ENCODE measurements at regions not wholly inside any gene's neighbourhood (a gene's known extent, or its start where the extent isn't known, plus 50 kb on each side); places are given as distances from the start of the nearest gene placed in this dataset.

DNA sequence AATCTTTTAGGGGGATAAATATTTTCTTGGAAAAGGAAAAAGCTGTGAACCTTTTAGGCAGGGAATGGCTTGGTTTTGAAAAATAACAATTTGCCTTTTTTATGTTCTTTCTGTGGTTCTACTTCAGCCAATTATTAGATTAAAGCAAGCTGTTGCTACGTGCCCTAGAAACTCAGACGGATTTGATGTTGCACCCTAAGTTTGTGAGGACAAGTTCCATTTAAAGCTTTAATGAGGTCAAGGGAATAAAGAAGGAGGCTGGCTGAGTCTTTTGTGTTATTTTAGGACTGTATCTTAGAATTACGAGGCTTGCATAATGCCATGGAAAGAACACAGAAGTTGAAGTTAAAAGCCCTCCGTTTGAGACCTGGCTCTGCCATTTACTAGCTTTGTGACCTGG, 216.9 kb downstream of the NUF2 start:
- H4K20me1 ChIP-seq (ENCODE audit: insufficient read depth), result no peaks in the 10 kb centered on the region
- H3K4me2 ChIP-seq, result no peak overlapping the region
- no peak overlapping the region for H3K9ac ChIP-seq
- H3K27me3 ChIP-seq (ENCODE audit: insufficient read depth), result no peaks in the 10 kb centered on the region; the same call in 1 of the 2 replicates
- H3F3A ChIP-seq (replicated peaks; ENCODE audit: insufficient read depth), result no peaks in the 10 kb centered on the region
- H3K4me1 ChIP-seq (ENCODE audit: control insufficient read depth in 1 of 2, insufficient read depth in 2 of 2, low read depth in 1 of 2, low read length in 1 of 2), result peaks cover 0 to 15% of the 10 kb centered on the region in 2 experiments; a peak in 1 of 4 replicates
- no peak overlapping the region for H3K4me3 ChIP-seq (ENCODE audit: low read depth in 2 of 2, low read length in 1 of 2)
- H2AFZ ChIP-seq (ENCODE audit: low read depth), result no peak overlapping the region
- no peaks in the 10 kb centered on the region for H3K79me2 ChIP-seq (ENCODE audit: insufficient read depth)
- no peaks in the 10 kb centered on the region for H3K9me2 ChIP-seq
- no peak for DNase-seq
- TF ChIP-seq MEF2A (IDR thresholded peaks at IDR 0.05; ENCODE audit: borderline replicate concordance, low read depth), result no peak
- ChIA-PET CTCF (interaction anchor here (0.7 to 1.4 kb wide), 3 partner anchors 163 to 1249 kb away, joined by 3 read pairs; no protein-coding TSS in a partner anchor), POLR2A (no interaction called here)
- no peaks in the 10 kb centered on the region for H3K36me3 ChIP-seq (replicated peaks in 1 of 2; ENCODE audit: control insufficient read depth in 1 of 2, insufficient read depth in 2 of 2, low read length in 1 of 2)
- no peak overlapping the region for H3K27ac ChIP-seq (ENCODE audit: low read depth in 2 of 2, low read length in 1 of 2)
- H3K9me3 ChIP-seq, result no peaks in the 10 kb centered on the region
- 32% methylated on average over 4 of the region's 4 CpGs for WGBS (ENCODE audit: low lambda C conversion rate)

DNA sequence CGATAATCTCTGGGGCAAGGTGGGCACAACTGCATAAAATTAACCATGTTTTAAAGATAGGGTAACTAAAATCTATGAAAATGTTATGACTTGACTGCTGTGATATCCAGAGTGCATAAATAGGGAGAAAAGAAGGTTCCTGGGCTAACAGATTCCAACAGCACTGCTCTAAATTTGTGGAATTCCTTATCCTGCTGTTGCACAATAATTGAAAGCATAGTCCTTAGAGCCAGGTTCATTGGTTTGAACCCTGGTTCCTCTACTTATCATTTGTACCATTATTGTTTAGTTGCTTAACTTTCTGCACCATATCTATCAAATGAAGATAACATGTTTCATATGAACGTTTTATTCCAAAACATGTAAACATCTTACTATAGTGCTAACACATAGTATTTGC, 219.0 kb downstream of the NUF2 start:
- peaks cover 0 to 15% of the 10 kb centered on the region in 2 experiments; a peak in 1 of 4 replicates for H3K4me1 ChIP-seq (ENCODE audit: control insufficient read depth in 1 of 2, insufficient read depth in 2 of 2, low read depth in 1 of 2, low read length in 1 of 2)
- ChIA-PET CTCF (interaction anchor here (1.3 kb wide), 1 partner anchor 13 kb away, joined by 3 read pairs; no protein-coding TSS in a partner anchor), POLR2A (interaction anchor here (0.6 kb wide), 1 partner anchor 1419 kb away, joined by 3 read pairs; no protein-coding TSS in a partner anchor)
- no peaks in the 10 kb centered on the region; the same call in 1 of the 2 replicates for H3K27me3 ChIP-seq (ENCODE audit: insufficient read depth)
- WGBS (ENCODE audit: low lambda C conversion rate), result 28% methylated on average over 2 of the region's 2 CpGs
- no peak overlapping the region for H3K27ac ChIP-seq (ENCODE audit: low read depth in 2 of 2, low read length in 1 of 2)
- H4K20me1 ChIP-seq (ENCODE audit: insufficient read depth), result no peaks in the 10 kb centered on the region
- no peaks in the 10 kb centered on the region for H3F3A ChIP-seq (replicated peaks; ENCODE audit: insufficient read depth)
- H3K4me3 ChIP-seq (ENCODE audit: low read depth in 2 of 2, low read length in 1 of 2), result no peak overlapping the region
- H3K79me2 ChIP-seq (ENCODE audit: insufficient read depth), result no peaks in the 10 kb centered on the region
- H3K9me2 ChIP-seq, result no peaks in the 10 kb centered on the region
- no peaks in the 10 kb centered on the region for H3K9me3 ChIP-seq
- H2AFZ ChIP-seq (ENCODE audit: low read depth), result no peak overlapping the region
- H3K36me3 ChIP-seq (replicated peaks in 1 of 2; ENCODE audit: control insufficient read depth in 1 of 2, insufficient read depth in 2 of 2, low read length in 1 of 2), result no peaks in the 10 kb centered on the region
- no peak for DNase-seq
- no peak overlapping the region for H3K4me2 ChIP-seq
- TF ChIP-seq, protein P1, sequence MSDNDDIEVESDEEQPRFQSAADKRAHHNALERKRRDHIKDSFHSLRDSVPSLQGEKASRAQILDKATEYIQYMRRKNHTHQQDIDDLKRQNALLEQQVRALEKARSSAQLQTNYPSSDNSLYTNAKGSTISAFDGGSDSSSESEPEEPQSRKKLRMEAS (IDR thresholded peaks at IDR 0.05; ENCODE audit: low read depth), result no peak
- TF ChIP-seq FOXJ3 (CRISPR knock-in tag; IDR thresholded peaks at IDR 0.05), result no peak
- TF ChIP-seq, protein P2, sequence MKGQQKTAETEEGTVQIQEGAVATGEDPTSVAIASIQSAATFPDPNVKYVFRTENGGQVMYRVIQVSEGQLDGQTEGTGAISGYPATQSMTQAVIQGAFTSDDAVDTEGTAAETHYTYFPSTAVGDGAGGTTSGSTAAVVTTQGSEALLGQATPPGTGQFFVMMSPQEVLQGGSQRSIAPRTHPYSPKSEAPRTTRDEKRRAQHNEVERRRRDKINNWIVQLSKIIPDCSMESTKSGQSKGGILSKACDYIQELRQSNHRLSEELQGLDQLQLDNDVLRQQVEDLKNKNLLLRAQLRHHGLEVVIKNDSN (IDR thresholded peaks at IDR 0.05; ENCODE audit: borderline replicate concordance, low read depth), result no peak
- no peak for TF ChIP-seq MEF2A (IDR thresholded peaks at IDR 0.05; ENCODE audit: borderline replicate concordance, low read depth)
- no peak overlapping the region for H3K9ac ChIP-seq

DNA sequence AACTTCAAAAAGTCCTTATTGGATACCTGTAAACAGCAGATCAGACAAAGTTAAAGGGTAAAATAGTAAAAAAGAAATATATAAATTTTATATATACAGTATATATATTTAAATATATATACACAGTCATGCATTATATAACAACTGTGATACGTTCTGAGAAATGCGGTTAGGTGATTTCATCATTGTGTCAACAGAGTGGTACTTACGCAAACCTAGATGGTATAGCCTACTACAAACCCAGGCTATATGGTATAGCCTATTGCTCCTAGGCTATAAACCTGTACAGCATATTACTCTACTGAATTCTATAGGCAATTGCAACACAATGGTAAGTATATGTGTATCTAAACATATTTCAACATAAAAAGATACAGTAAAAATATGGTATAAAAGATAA, 222.7 kb downstream of the NUF2 start:
- POLR2A ChIA-PET, result no interaction called here
- H3K27ac ChIP-seq (ENCODE audit: low read depth in 2 of 2, low read length in 1 of 2), result no peak overlapping the region
- TF ChIP-seq EZH2phosphoT487 (IDR thresholded peaks at IDR 0.05; ENCODE audit: borderline replicate concordance, low read depth), result no peak
- no peak for TF ChIP-seq GATA2 (CRISPR knock-in tag; IDR thresholded peaks at IDR 0.05)
- TF ChIP-seq, protein P3, sequence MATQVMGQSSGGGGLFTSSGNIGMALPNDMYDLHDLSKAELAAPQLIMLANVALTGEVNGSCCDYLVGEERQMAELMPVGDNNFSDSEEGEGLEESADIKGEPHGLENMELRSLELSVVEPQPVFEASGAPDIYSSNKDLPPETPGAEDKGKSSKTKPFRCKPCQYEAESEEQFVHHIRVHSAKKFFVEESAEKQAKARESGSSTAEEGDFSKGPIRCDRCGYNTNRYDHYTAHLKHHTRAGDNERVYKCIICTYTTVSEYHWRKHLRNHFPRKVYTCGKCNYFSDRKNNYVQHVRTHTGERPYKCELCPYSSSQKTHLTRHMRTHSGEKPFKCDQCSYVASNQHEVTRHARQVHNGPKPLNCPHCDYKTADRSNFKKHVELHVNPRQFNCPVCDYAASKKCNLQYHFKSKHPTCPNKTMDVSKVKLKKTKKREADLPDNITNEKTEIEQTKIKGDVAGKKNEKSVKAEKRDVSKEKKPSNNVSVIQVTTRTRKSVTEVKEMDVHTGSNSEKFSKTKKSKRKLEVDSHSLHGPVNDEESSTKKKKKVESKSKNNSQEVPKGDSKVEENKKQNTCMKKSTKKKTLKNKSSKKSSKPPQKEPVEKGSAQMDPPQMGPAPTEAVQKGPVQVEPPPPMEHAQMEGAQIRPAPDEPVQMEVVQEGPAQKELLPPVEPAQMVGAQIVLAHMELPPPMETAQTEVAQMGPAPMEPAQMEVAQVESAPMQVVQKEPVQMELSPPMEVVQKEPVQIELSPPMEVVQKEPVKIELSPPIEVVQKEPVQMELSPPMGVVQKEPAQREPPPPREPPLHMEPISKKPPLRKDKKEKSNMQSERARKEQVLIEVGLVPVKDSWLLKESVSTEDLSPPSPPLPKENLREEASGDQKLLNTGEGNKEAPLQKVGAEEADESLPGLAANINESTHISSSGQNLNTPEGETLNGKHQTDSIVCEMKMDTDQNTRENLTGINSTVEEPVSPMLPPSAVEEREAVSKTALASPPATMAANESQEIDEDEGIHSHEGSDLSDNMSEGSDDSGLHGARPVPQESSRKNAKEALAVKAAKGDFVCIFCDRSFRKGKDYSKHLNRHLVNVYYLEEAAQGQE (IDR thresholded peaks at IDR 0.05; ENCODE audit: low read depth, low read length), result no peak
- TF ChIP-seq NFIC (IDR thresholded peaks at IDR 0.05; ENCODE audit: borderline replicate concordance), result no peak
- no peak for TF ChIP-seq MEF2A (IDR thresholded peaks at IDR 0.05; ENCODE audit: borderline replicate concordance, low read depth)
- no peak for TF ChIP-seq TCF12 (IDR thresholded peaks at IDR 0.05)
- TF ChIP-seq, protein P4, sequence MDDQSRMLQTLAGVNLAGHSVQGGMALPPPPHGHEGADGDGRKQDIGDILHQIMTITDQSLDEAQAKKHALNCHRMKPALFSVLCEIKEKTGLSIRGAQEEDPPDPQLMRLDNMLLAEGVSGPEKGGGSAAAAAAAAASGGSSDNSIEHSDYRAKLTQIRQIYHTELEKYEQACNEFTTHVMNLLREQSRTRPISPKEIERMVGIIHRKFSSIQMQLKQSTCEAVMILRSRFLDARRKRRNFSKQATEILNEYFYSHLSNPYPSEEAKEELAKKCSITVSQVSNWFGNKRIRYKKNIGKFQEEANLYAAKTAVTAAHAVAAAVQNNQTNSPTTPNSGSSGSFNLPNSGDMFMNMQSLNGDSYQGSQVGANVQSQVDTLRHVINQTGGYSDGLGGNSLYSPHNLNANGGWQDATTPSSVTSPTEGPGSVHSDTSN (IDR thresholded peaks at IDR 0.05), result no peak
- TF ChIP-seq, protein P5, sequence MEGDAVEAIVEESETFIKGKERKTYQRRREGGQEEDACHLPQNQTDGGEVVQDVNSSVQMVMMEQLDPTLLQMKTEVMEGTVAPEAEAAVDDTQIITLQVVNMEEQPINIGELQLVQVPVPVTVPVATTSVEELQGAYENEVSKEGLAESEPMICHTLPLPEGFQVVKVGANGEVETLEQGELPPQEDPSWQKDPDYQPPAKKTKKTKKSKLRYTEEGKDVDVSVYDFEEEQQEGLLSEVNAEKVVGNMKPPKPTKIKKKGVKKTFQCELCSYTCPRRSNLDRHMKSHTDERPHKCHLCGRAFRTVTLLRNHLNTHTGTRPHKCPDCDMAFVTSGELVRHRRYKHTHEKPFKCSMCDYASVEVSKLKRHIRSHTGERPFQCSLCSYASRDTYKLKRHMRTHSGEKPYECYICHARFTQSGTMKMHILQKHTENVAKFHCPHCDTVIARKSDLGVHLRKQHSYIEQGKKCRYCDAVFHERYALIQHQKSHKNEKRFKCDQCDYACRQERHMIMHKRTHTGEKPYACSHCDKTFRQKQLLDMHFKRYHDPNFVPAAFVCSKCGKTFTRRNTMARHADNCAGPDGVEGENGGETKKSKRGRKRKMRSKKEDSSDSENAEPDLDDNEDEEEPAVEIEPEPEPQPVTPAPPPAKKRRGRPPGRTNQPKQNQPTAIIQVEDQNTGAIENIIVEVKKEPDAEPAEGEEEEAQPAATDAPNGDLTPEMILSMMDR (IDR thresholded peaks at IDR 0.05), result no peak
- TF ChIP-seq ELF1 (IDR thresholded peaks at IDR 0.05), result no peak
- no peak for TF ChIP-seq GABPA (IDR thresholded peaks at IDR 0.05; ENCODE audit: low read depth)

More for the DNA sequence above, 222.7 kb downstream of the NUF2 start:
- Histone ChIP-seq H3K27me3 (ENCODE audit: insufficient read depth) (no peaks in the 10 kb centered on the region), H3K9ac (no peak overlapping the region), H3K9me3 (no peaks in the 10 kb centered on the region), H3K4me1 (ENCODE audit: control insufficient read depth in 1 of 2, insufficient read depth in 2 of 2, low read depth in 1 of 2, low read length in 1 of 2) (no peaks in the 10 kb centered on the region), H3K9me2 (no peaks in the 10 kb centered on the region), H4K20me1 (ENCODE audit: insufficient read depth) (no peaks in the 10 kb centered on the region), H3K36me3 (replicated peaks in 1 of 2; ENCODE audit: control insufficient read depth in 1 of 2, insufficient read depth in 2 of 2, low read length in 1 of 2) (no peaks in the 10 kb centered on the region), H3K79me2 (ENCODE audit: insufficient read depth) (no peaks in the 10 kb centered on the region), H3K4me2 (no peak overlapping the region), H3F3A (replicated peaks; ENCODE audit: insufficient read depth) (no peaks in the 10 kb centered on the region), H2AFZ (ENCODE audit: low read depth) (no peak overlapping the region), H3K4me3 (ENCODE audit: low read depth in 2 of 2, low read length in 1 of 2) (no peak overlapping the region)
- CTCF ChIA-PET, result interaction anchor here (0.9 to 1.6 kb wide), 4 partner anchors 15 to 1243 kb away, joined by 3 to 5 read pairs (median 4); no protein-coding TSS in a partner anchor
- 86% methylated on average over 3 of the region's 3 CpGs for WGBS (ENCODE audit: low lambda C conversion rate)
- DNase-seq, result no peak

Data from SK-N-SH (cell line).